ENCODE measurements at regions not wholly inside any gene's neighbourhood (a gene's known extent, or its start where the extent isn't known, plus 50 kb on each side); places are given as distances from the start of the nearest gene placed in this dataset.
"Not testable (repeated sequence)": the region's sequence is repeated elsewhere in the genome, so short reads cannot be mapped to it uniquely, and the experiment has no call there.

- DNase-seq = no peak
These were observed 129.5 kb downstream of the UTP18 start for GRCh38 chr17:51389875-51390274.

GRCh38 chr17:51391982-51392654 lies 131.8 kb downstream of the UTP18 start:
- DNase-seq = no peak

GRCh38 chr17:51395621-51396020 lies 135.3 kb downstream of the UTP18 start:
- no peak for DNase-seq

- no peak for DNase-seq
These were observed 137.2 kb downstream of the UTP18 start for GRCh38 chr17:51397361-51398127.

- DNase-seq = no peak
These were observed 137.8 kb downstream of the UTP18 start for GRCh38 chr17:51398128-51398525.

- no peak for DNase-seq
These were observed 138.3 kb downstream of the UTP18 start for GRCh38 chr17:51398687-51399086.

GRCh38 chr17:51401279-51401678 lies 140.9 kb downstream of the UTP18 start:
- no peak for DNase-seq

- no peak for DNase-seq
These were observed 142.6 kb downstream of the UTP18 start for GRCh38 chr17:51402899-51403298.

GRCh38 chr17:51407576-51407975 lies 147.2 kb downstream of the UTP18 start:
- DNase-seq = no peak

GRCh38 chr17:51419476-51419875 lies 159.1 kb downstream of the UTP18 start:
- no peak for DNase-seq

GRCh38 chr17:51421525-51421924 lies 161.2 kb downstream of the UTP18 start:
- no peak for DNase-seq

- no peak for DNase-seq
These were observed 162.3 kb downstream of the UTP18 start for GRCh38 chr17:51422634-51423033.

GRCh38 chr17:51423421-51424160 lies 163.2 kb downstream of the UTP18 start:
- no peak for DNase-seq

GRCh38 chr17:51425773-51426172 lies 165.4 kb downstream of the UTP18 start:
- DNase-seq = no peak

- no peak for DNase-seq
These were observed 167.0 kb downstream of the UTP18 start for GRCh38 chr17:51427323-51427811.

- no peak for DNase-seq
These were observed 167.5 kb downstream of the UTP18 start for GRCh38 chr17:51427856-51428255.

- no peak for DNase-seq
These were observed 168.5 kb downstream of the UTP18 start for GRCh38 chr17:51428668-51429495.

GRCh38 chr17:51429938-51430337 lies 169.6 kb downstream of the UTP18 start:
- DNase-seq = not testable (repeated sequence)

- no peak for DNase-seq
These were observed 170.2 kb downstream of the UTP18 start for GRCh38 chr17:51430591-51430990.

GRCh38 chr17:51434434-51435170 lies 174.3 kb downstream of the UTP18 start:
- DNase-seq = no peak

- no peak for DNase-seq
These were observed 174.8 kb downstream of the UTP18 start for GRCh38 chr17:51435171-51435552.

- peak; percentile 62 to 71 for DNase-seq
These were observed 175.3 kb downstream of the UTP18 start for GRCh38 chr17:51435641-51436091.

All from NCI-H1930 (cell line).